Subcutaneous abdominal adipose tissue (tissue), 5 donors: ENCODE measurements at regions not wholly inside any gene's neighbourhood (a gene's known extent, or its start where the extent isn't known, plus 50 kb on each side); places are given as distances from the start of the nearest gene placed in this dataset.

Experiments
- H3K27ac ChIP-seq: one replicate; pipeline ENCODE4 v1.7.0; 2013; ENCODE audit warnings: low read depth, mild to moderate bottlenecking, inconsistent platforms, low read length, moderate library complexity
- H3K27me3 ChIP-seq, 5 donors: one replicate each; pipeline ENCODE4 v1.7.0; 2013; ENCODE audit warnings: low read length in 5 of 5, inconsistent platforms in 1 of 5; ENCODE audit not compliant: control insufficient read depth in 5 of 5, insufficient read depth in 4 of 5
- H3K36me3 ChIP-seq, 5 donors: one replicate each; pipeline ENCODE4 v1.7.0; 2013; ENCODE audit warnings: low read length in 5 of 5; ENCODE audit not compliant: control insufficient read depth in 5 of 5, insufficient read depth in 5 of 5
- H3K4me1 ChIP-seq, 5 donors: one replicate each; pipeline ENCODE4 v1.7.0; 2013; ENCODE audit warnings: low read length in 5 of 5, mild to moderate bottlenecking in 3 of 5, moderate library complexity in 1 of 5; ENCODE audit not compliant: control insufficient read depth in 5 of 5, insufficient read depth in 5 of 5
- H3K4me3 ChIP-seq, 5 donors: one replicate each; pipeline ENCODE4 v1.7.0; 2013; ENCODE audit warnings: low read length in 5 of 5, low read depth in 1 of 5
- H3K9ac ChIP-seq, 5 donors: one replicate each; pipeline ENCODE4 v1.7.0; 2013; ENCODE audit warnings: low read length in 5 of 5, mild to moderate bottlenecking in 4 of 5, moderate library complexity in 3 of 5
- H3K9me3 ChIP-seq, 5 donors: one replicate each; pipeline ENCODE4 v1.7.0; 2013; ENCODE audit warnings: low read length in 5 of 5; ENCODE audit not compliant: control insufficient read depth in 5 of 5
- donor health status: healthy.
- donor health status: healthy.
- donor health status: healthy.
- donor health status: healthy.
- donor health status: healthy.

DNA sequence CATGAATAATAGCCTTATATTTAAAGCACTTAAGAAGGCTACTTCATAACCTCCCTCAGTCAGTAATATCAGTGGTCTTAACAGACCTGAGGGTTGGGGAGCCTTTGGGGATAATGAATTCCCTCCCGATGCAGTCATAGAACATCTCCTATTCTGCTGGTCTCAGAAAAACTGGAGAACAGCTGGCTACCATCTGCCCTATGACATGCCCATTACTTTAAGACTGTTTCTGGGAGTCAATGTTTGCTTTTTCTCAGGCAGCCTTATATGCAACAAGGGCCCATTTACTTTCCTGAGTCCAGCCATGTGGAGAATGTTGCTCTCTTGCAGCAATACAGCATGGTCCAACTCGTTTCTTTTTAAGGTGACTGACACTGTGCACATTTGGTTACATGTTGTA lies 161.7 kb upstream of the PARP11 start:
- Histone ChIP-seq H3K4me3 (no peak overlapping the region), H3K27ac (no peak overlapping the region), H3K4me1 (peaks cover 0 to 28% (median 24%) of the 10 kb centered on the region in 5 donors)

DNA sequence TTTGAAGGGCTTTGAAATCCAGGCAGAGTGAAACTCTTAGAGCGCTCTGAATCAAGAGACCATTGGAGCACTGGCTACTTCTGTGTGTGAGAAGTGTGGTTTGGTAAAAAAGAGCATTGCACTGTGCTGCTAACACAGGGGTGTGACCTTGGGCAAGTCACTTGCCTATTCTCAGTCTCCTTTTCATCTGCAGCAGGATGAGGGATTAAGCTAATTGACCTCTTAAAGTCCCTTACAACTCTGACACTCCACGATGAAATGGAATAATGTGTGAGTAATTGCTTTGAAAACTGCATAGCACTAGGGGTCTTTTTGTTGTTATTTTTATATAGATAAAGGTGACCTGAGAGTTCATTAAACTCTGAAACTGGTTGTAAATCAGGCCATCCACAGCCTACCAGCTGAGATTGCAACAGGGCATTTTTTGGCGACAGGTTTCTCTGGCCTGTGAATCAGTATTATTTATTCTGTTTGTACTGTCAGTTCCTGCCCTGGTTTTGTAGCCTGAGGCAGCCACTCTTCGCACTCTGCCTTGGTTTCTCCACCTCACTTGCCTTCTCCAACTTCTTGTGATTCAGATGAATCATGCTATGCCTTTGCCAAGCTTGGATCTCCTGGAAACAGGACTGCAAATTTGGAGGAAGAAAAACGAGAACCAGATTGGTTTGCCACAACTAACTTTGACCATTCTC lies 159.9 kb upstream of the PARP11 start:
- H3K27ac ChIP-seq = peak overlapping the region; percentile 7
- H3K9me3 ChIP-seq = no peaks in the 10 kb centered on the region
- H3K4me3 ChIP-seq = no peak overlapping the region
- no peaks in the 10 kb centered on the region for H3K27me3 ChIP-seq
- no peaks in the 10 kb centered on the region for H3K36me3 ChIP-seq
- H3K9ac ChIP-seq = no peak overlapping the region
- peaks cover 0 to 27% (median 24%) of the 10 kb centered on the region in 5 donors for H3K4me1 ChIP-seq

More for the DNA sequence above, 161.7 kb upstream of the PARP11 start:
- no peaks in the 10 kb centered on the region for H3K9me3 ChIP-seq
- no peak overlapping the region for H3K9ac ChIP-seq
- no peaks in the 10 kb centered on the region for H3K36me3 ChIP-seq
- no peaks in the 10 kb centered on the region for H3K27me3 ChIP-seq

DNA sequence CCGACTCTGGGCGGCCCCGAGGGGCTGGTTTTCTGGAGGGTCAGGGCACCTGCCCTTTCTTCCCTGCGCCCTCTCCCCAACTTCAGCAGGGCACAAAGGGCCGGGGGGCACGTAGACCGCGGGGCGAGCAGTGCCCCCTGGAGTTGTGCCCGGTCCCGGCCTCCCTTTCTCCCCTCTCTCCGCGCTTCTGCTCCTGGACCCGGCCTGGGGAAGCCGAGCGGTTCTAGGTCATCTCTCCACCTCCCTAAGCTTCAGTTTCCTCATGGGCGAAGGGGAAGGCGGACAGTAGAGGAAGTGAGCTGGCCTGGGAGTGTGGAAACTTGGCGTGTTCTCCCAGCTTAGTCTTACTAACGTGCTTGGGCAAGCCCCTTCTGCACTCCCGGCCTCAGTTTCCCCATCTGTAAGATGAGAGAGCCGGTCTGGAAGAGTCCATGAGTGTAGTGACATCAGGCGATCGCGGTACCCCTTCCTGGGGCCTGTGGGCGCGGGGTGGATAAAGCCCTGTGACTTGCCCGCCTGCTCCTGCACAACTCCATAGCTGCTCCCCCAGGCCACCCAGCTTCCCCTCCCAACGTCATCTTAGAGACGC lies 158.6 kb upstream of the PARP11 start:
- Histone ChIP-seq H3K4me3 (peak overlapping the region in 4 of 5 donors; percentile 22 to 52 (median 42)), H3K36me3 (no peaks in the 10 kb centered on the region), H3K27me3 (no peaks in the 10 kb centered on the region), H3K4me1 (peaks cover 0 to 20% (median 17%) of the 10 kb centered on the region in 5 donors), H3K9ac (peak overlapping the region in 3 of 5 donors; percentile 2 to 47 (median 15)), H3K27ac (peak overlapping the region; percentile 52), H3K9me3 (no peaks in the 10 kb centered on the region)

- Histone ChIP-seq H3K27ac (peak overlapping the region; percentile 64), H3K9ac (peak overlapping the region in 4 of 5 donors; percentile 33 to 56 (median 54)), H3K36me3 (no peaks in the 10 kb centered on the region), H3K9me3 (no peaks in the 10 kb centered on the region), H3K4me1 (peaks cover 0 to 20% (median 17%) of the 10 kb centered on the region in 5 donors), H3K4me3 (peak overlapping the region; percentile 13 to 66 (median 49)), H3K27me3 (no peaks in the 10 kb centered on the region)
Observed at GRCh38 chr12:4030929-4031702, 157.9 kb upstream of the PARP11 start.

DNA sequence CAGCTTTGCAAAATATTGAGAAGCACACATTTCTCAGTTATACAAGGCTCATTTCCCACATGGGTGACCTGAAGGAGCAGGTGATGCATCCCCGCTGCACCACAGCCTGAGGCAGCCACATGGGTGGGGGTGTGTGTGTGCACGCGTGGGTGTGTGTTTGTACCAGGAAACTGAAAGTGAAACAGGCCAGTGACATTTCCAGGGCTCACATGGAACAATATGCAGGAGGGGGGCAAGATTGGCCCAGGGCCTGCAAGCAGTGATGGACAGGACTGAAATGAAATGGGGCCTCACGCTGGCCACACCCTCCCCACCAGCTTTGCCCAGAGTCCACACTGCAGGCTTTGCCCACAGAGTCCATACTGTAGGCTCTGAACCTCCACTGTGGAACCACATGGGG lies 154.2 kb upstream of the PARP11 start:
- Histone ChIP-seq H3K27ac (no peak overlapping the region), H3K4me1 (peaks cover 0 to 15% (median 13%) of the 10 kb centered on the region in 5 donors), H3K9me3 (no peaks in the 10 kb centered on the region), H3K36me3 (no peaks in the 10 kb centered on the region), H3K4me3 (no peak overlapping the region), H3K27me3 (peaks cover 0 to 3% (median 0%) of the 10 kb centered on the region in 5 donors), H3K9ac (no peak overlapping the region)

DNA sequence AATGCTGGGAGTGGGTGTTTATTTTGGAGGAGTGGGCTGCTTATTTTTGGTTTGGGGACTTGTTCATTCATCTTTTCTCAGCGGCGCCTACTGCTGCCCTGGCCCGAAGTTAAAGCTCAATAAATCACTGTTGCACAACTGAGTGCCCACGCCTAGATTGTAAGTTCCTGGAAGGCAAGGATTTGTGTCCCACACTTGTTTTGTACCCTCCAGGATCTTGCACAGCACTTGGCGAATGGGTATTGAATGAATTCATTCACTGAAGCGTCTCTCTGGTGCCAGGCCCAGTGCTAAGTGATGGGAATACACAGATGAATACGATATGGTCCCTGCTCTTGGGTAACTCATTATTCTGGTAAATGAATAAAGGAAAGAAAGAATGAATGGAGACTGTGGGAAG lies 153.3 kb upstream of the PARP11 start:
- H3K27me3 ChIP-seq = peaks cover 0 to 3% (median 0%) of the 10 kb centered on the region in 5 donors
- H3K4me1 ChIP-seq = peaks cover 0 to 8% (median 7%) of the 10 kb centered on the region in 5 donors
- no peak overlapping the region for H3K4me3 ChIP-seq
- H3K9me3 ChIP-seq = no peaks in the 10 kb centered on the region
- no peak overlapping the region for H3K9ac ChIP-seq
- no peak overlapping the region for H3K27ac ChIP-seq
- H3K36me3 ChIP-seq = no peaks in the 10 kb centered on the region

DNA sequence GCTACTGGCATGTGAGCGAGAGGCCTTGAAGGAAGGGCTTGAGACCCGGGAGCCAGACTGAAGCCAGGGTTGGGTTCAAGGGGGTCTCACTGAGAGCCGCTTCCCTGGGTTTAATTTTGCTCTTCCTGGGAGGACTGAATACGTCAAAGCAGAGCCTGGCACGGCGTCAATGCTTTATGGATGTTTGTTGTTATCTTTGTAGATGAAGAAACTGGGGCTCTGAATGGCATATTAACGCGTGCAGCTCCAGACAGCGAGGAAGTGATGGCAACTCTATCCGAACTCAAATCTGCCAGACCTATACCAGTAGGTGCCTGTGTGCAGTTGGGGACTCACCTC lies 152.8 kb upstream of the PARP11 start:
- no peak overlapping the region for H3K4me3 ChIP-seq
- H3K27me3 ChIP-seq = peaks cover 0 to 3% (median 0%) of the 10 kb centered on the region in 5 donors
- no peaks in the 10 kb centered on the region for H3K36me3 ChIP-seq
- H3K27ac ChIP-seq = no peak overlapping the region
- peaks cover 0 to 6% (median 5%) of the 10 kb centered on the region in 5 donors for H3K4me1 ChIP-seq
- H3K9ac ChIP-seq = no peak overlapping the region
- H3K9me3 ChIP-seq = no peaks in the 10 kb centered on the region

DNA sequence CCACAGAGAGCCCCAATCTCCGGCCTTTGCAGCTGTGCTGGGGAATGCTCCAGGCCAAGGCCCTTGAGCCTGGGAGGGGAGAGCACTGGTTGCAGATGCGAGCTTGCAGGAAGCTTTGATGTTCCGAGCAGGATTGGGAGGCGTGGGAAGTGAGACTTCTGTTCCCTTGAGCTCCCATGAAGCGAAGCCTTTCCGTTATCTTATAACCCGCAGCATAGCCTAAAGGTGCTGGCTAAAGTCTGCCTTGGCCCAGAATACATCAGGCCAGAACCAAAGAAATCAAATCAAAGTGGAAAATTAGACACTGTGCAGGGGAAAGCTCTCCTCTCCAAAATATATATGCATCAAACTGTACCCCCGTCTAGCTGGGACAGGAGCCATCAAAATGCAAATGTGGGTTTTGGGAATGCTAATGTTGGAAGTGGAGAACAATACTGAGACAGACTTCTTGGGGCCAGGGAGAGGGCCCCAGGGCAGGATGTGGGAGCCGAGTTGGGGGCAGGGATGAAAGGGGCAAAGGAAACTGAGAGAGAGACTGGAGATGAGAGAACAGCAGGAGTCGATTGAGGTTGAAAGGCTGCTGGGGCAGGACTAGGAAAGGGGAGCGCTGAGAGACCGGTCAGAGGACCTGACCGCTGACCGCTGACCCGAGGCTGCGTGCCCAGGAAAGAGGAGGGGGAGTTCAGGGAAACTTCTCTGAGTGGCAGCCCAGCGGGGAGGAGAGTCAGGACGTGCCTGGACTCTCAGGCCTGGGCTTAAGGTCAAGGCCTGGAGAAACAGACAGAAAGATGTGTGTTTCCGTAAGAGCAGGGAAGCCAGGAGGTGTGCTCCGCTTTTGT lies 152.2 kb upstream of the PARP11 start:
- H3K9me3 ChIP-seq = no peaks in the 10 kb centered on the region

DNA sequence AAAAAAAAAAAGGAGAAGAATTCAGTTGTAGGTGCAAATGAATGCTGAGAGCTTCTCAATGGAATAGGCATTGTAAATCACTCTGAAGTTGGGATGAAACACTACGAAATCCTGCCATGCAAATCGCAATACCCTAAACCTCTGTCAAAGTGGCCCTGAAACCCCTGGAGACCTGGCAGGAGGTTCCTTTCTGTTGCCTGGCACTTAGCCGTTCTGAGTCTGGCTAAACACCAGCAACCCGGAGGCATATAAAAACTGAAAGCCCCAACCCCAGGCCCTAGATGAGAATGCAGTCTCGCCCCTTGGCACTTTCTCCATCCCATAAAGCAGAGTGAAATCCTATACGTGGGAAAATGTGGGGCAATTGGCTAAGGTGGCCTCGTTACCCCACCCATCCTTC lies 151.5 kb upstream of the PARP11 start:
- peaks cover 0 to 3% (median 0%) of the 10 kb centered on the region in 5 donors for H3K27me3 ChIP-seq
- no peaks in the 10 kb centered on the region for H3K36me3 ChIP-seq
- H3K4me1 ChIP-seq = no peaks in the 10 kb centered on the region
- no peaks in the 10 kb centered on the region for H3K9me3 ChIP-seq
- H3K9ac ChIP-seq = no peak overlapping the region
- no peak overlapping the region for H3K27ac ChIP-seq
- H3K4me3 ChIP-seq = no peak overlapping the region

More for the DNA sequence above, 152.2 kb upstream of the PARP11 start:
- Histone ChIP-seq H3K4me3 (no peak overlapping the region), H3K36me3 (no peaks in the 10 kb centered on the region), H3K27ac (no peak overlapping the region), H3K27me3 (peaks cover 0 to 3% (median 0%) of the 10 kb centered on the region in 5 donors), H3K9ac (no peak overlapping the region), H3K4me1 (peaks cover 0 to under 1% (median 0%) of the 10 kb centered on the region in 5 donors)
